Fibroblast of skin of back (primary cell): ENCODE measurements at regions not wholly inside any gene's neighbourhood (a gene's known extent, or its start where the extent isn't known, plus 50 kb on each side); places are given as distances from the start of the nearest gene placed in this dataset.

Source experiments
- DNase-seq: peaks from one replicate; pipeline ENCODE4 v3.0.0-alpha.2; 2013

DNA sequence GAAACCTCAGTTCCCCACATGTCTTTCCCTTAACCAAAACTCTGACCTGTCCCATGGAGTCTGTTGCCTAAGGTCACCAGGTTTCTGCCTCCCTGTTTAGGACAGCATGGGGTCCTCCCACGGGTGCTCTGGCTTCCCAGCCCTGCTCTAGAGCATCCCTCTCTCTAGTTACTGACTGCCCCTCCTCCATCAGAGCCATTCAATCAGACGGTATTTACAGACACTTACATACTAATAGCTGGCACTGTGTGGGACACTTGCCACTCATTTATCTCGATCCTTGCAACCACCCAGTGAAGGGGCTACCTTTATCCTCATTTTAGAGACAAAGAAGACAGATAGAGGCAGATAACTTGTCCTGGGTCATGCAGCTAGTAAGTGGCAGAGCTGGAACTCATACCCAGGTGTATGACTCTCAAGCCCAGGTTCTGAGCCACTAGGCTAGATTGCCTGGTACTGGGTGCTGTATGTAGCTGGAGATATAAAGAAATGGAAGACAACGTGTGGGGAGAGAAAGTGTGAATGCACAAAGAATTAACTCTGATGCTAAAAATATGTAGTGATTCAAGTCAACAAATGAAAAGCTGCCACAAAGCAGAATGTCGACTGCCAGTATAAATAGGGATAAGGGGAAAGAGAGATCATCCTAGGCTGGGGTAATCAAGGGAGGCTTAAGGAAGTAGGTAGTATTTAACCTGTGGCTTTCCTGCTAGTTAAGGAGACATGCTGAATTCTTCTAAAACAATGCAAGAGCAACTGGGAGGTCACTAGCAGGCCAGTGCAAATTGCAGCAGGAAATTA lies 52.5 kb upstream of the PDE8B start:
- DNase-seq, result no peak

DNA sequence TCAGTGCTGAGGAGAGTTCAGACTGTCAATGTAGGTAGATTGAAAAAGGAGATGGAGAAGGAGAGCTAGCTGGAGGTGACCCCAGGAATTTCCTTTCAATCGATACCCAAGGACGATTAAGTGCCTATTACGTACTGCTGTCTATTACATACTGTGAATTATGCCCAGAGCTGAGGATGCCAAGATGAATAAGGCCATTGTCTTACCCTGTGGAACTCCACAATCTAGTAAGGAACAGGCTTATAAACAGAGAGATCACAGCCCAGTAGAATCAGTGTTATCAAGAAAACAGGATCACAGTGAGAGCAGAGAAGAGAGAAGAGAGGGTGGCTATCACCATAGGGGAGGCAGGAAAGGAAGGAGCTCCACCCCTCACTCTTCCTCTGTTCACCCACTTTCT lies 54.1 kb upstream of the PDE8B start:
- DNase-seq, result no peak

DNA sequence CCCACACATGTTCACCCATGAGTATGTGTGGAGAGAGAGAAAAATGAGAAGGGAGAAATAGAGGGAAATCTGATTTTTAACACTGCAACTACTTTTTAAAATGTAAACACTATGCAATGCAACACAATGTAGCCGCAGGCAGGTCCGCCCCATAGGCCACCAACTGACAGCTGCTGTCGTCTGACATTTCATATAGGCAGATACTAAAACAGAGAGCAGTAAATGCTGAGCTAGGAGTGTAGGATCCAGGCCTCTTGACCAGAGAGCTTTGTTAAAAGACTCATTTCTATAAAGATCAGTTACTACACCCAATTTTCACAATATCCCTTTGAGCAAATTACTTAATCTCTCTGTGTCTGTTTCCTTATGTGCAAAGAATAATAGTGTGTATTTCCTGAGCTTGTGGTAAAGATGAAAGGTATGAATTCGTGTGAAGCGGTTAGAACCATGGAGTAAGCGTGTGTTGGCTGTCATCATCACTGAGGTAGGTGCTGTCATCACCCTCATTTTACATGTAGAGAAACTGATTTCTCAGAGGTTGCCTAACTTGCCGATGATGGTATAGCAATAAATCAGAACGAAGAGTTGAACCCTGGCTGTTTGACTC lies 55.2 kb upstream of the PDE8B start:
- DNase-seq, result no peak

DNA sequence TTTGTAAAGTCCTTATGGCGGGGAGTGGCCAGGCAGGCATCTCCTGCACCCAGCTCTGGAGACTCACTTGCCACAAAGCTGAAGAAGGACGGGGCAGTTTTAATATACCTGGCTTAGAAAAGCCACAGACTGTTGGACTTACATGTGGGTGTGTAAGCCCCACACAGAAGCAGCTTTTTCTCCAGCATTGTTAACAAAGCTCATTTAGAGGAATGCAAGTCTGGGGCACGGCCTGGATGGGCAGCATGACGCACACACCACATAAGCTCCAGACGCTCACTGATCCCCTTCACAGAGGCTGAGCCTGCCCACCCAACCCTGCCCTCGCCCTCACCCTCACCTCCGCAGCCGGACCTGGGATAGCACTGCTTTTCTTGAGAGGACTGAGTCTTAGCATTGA lies 58.0 kb upstream of the PDE8B start:
- DNase-seq, result no peak

DNA sequence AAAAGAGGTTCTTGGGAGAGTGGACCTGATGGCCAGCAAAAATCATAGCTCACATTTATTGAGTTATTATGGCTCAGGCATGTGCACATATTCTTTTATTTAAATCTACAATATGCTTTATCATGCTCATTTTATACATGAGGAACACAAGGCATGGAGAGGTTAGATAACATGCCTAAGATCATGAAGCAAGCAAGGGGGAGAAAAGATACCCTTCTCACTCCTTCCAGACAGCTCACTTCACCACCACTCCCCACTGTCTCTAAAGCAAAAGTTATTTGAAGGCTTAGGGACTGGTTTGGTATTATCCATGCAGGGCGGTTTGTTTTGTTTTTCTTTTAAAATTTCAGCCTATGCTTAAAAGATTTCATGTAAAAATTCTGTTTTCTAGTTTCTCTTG lies 59.0 kb upstream of the PDE8B start:
- no peak for DNase-seq

DNA sequence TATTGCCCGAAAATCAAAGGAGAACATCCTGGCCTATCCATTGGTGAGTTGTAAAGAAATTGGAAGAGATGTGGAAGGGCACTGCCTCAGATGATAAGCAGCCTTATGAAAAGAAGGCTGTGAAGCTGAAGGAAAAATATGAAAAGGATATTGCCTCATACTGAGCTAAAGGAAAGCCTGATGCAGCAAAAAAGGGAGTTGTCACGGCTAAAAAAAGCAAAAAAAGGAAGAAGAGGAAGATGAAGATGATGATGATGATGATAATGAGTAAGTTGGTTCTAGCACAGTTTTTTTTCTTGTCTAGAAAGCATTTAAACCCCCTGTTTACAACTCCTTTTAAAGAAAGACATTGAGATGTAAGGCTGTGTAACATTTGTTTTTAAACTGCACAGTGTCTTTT lies 59.8 kb upstream of the ZBED3 start:
- no peak for DNase-seq

DNA sequence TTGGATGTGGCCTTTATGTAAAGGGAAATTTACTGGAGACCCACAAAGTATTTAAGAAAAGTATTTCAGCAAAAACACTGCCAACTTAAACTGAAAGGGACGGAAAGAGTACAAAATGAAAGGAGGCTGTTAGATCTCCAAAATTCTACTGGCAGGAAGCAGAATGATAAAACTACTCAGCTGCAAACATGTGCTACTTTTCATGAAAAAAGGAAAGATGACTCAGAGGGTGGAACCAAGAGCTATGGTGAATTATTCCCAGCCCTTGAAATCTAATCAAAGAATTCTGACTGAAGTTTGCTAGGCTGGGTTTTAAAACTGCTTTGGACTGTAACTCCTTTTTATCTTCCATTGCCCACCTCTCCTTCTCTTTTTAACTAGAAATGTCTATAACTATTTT lies 58.6 kb upstream of the ZBED3 start:
- DNase-seq, result peak; percentile 64

DNA sequence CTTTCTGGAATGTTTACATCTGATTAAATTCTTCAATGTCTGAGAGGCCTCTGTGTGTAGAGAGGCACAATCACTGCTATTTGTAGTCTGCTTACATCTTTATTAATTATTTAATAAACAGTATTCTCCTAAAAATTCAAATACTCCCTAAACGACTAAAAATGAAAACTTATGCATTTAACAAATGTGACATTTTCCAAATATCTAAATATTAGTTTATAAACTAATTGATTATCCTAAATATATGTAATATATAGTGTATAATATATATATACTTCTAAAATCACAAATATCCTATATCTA lies 57.7 kb upstream of the ZBED3 start:
- no peak for DNase-seq

DNA sequence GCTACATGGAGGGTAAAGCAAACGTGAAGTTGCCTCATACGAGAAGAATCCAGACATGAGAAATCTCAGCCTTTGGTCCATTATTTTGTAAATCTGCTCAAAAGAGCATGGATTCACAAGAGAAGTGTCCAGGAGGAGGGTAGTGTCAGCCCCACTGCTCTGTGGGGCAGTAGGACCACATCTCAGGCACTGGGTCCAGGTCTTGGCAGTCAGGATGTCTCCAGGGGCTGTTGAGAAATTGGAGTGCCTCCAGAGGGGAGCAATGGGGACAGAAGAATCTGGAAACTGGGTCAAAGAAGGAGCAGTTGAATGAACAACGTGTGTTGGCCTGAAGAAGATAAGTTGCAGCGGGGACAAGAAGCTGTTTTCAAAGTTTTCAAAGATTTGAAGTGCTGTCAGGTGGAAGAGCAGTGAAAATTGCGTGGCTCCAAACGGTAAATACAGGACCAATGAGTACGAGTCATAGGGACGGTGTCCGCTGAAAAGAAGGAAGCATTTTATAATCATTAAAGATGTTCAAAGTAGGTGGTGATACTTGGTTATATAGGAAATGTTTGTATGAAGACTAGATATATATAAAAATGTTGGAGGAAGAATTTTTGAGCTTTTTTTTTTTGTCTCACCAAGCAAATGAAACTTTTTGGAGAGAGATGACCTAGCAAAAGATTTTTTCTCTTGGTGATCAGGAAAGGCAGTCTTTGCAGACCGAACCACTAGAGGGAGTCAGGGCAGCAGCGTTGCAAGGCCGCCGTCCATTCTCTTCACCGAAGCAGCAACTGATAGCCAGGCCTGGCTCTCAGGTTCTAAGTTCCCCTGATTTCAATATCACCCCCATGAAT lies 57.1 kb upstream of the ZBED3 start:
- DNase-seq, result peak; percentile 70

DNA sequence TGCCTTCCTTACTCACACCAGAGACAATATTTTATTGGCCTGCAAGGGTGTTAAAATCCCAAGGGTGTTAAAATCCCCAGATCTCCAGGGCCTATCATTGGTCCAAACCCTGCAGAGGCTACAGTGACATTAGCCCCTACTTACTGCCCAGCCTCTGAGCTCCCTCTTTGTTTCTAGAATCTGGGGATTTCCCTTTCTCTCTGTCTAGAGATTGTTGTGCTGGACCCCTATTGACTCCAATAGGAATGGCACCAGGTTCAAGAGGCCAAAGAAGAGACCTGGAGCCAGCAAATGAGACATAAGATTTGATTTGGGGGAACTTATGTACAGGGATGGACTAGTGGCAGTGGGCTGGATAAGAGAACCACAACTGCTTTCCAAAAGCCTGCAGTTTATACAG lies 53.3 kb upstream of the ZBED3 start:
- no peak for DNase-seq

DNA sequence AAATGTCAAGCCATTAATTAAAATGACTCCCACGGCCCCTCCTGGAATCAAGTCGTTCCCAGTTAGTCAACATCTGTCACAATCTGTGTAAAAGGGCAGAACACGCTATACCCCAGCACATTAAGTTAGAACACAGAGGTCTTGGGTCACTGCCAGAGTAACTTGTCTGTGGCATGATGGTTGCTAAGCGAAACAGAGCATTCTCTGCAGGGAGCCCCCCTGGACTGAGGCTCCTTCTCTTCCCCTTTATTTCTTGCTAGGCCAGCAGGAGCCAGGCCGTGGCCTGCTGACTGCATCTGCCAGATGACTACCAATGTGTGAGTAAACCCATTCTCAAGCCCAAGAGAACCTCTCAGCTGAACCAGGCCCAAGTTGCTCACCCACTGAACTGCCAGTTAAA lies 51.9 kb upstream of the ZBED3 start:
- peak; percentile 37 for DNase-seq
